WTC11 (cell line): ENCODE measurements at regions not wholly inside any gene's neighbourhood (a gene's known extent, or its start where the extent isn't known, plus 50 kb on each side); places are given as distances from the start of the nearest gene placed in this dataset.

Experiments
- ATAC-seq: fragments of 200-7000 bp; cut with Tn5 transposase; 2 replicates; pipeline ENCODE4 v1.10.0; 2021; ENCODE audit warnings: mild to moderate bottlenecking, moderate library complexity
- CTCF ChIA-PET: fragments of 300-600 bp; sonication (Branson Sonifier 250); formaldehyde crosslinking; loops from one replicate; lab custom pipeline; 2021; ENCODE audit warnings: antibody characterized with exemption; lab: Charles Lee
- POLR2A ChIA-PET: fragments of 350-600 bp; sonication (Branson Sonifier 250); formaldehyde crosslinking; loops from one replicate; lab custom pipeline; 2021; ENCODE audit warnings: antibody characterized with exemption; lab: Charles Lee
- DNase-seq: peaks from one replicate; pipeline ENCODE4 v3.0.0; 2021; ENCODE audit warnings: low spot score
- H3K27ac Mint-ChIP-seq: 2 replicates; pipeline ENCODE4 v1.8.0; 2021; ENCODE audit warnings: mixed read lengths
- H3K27me3 Mint-ChIP-seq: 2 replicates; pipeline ENCODE4 v1.8.0; 2021; ENCODE audit warnings: low read depth, mild to moderate bottlenecking, moderate library complexity, mixed read lengths
- H3K36me3 Mint-ChIP-seq: 2 replicates; pipeline ENCODE4 v1.8.0; 2021; ENCODE audit warnings: mixed read lengths
- H3K4me1 Mint-ChIP-seq: 2 replicates; pipeline ENCODE4 v1.8.0; 2022; ENCODE audit warnings: mixed read lengths
- H3K4me3 Mint-ChIP-seq: 2 replicates; pipeline ENCODE4 v1.8.0; 2021; ENCODE audit warnings: mild to moderate bottlenecking, moderate library complexity, mixed read lengths
- H3K9me3 Mint-ChIP-seq: 2 replicates; pipeline ENCODE4 v1.8.0; 2021; ENCODE audit warnings: mixed read lengths
- CDX4 ChIP-seq: fragments of 250-450 bp; sonication (Bioruptor Pico); IDR thresholded peaks from 2 replicates; pipeline ENCODE4 v1.9.0; 2021; ENCODE audit warnings: moderate library complexity, mild to moderate bottlenecking, inconsistent platforms, borderline replicate concordance
- CREB1 ChIP-seq: sonication (generic); formaldehyde crosslinking; IDR thresholded peaks from 2 replicates; pipeline ENCODE4 v1.8.0; 2023; ENCODE audit warnings: mild to moderate bottlenecking, missing genetic modification reagents
- ELF4 ChIP-seq: sonication (generic); formaldehyde crosslinking; IDR thresholded peaks from 2 replicates; pipeline ENCODE4 v1.8.1; 2022; ENCODE audit warnings: low read depth, mild to moderate bottlenecking, moderate library complexity, missing genetic modification reagents
- EMX1 ChIP-seq: fragments of 250-450 bp; sonication (Bioruptor Pico); IDR thresholded peaks from 2 replicates; pipeline ENCODE4 v1.8.0; 2021; ENCODE audit warnings: mild to moderate bottlenecking
- FOXJ3 ChIP-seq: sonication (generic); formaldehyde crosslinking; IDR thresholded peaks from 2 replicates; pipeline ENCODE4 v1.9.0; 2021; ENCODE audit warnings: missing genetic modification reagents, mild to moderate bottlenecking, borderline replicate concordance
- FOXP4 ChIP-seq: sonication (generic); formaldehyde crosslinking; IDR thresholded peaks from 2 replicates; pipeline ENCODE4 v1.8.0; 2022; ENCODE audit warnings: mild to moderate bottlenecking, missing genetic modification reagents
- IRF1 ChIP-seq: sonication (generic); formaldehyde crosslinking; IDR thresholded peaks from 2 replicates; pipeline ENCODE4 v1.8.0; 2023; ENCODE audit warnings: missing genetic modification reagents
- IRF2 ChIP-seq: sonication (generic); formaldehyde crosslinking; IDR thresholded peaks from 2 replicates; pipeline ENCODE4 v1.8.0; 2022; ENCODE audit warnings: low read depth, missing genetic modification reagents, borderline replicate concordance
- MYBL2 ChIP-seq: sonication (generic); formaldehyde crosslinking; IDR thresholded peaks from 2 replicates; pipeline ENCODE4 v1.8.1; 2023; ENCODE audit warnings: mild to moderate bottlenecking, moderate library complexity, missing genetic modification reagents
- NFE2L1 ChIP-seq: sonication (generic); formaldehyde crosslinking; IDR thresholded peaks from 2 replicates; pipeline ENCODE4 v1.8.1; 2023; ENCODE audit warnings: missing genetic modification reagents
- NFYB ChIP-seq: sonication (generic); formaldehyde crosslinking; conservative IDR thresholded peaks from 2 replicates; pipeline ENCODE4 v1.8.0; 2022; ENCODE audit warnings: low read depth, missing genetic modification reagents
- PRDM15 ChIP-seq: sonication (generic); formaldehyde crosslinking; IDR thresholded peaks from 2 replicates; pipeline ENCODE4 v1.8.0; 2022; ENCODE audit warnings: missing genetic modification reagents
- RORB ChIP-seq: fragments of 250-450 bp; sonication (Bioruptor Pico); IDR thresholded peaks from 2 replicates; pipeline ENCODE4 v1.9.0; 2021; ENCODE audit warnings: mild to moderate bottlenecking
- TEAD1 ChIP-seq: sonication (generic); formaldehyde crosslinking; IDR thresholded peaks from 2 replicates; pipeline ENCODE4 v1.8.0; 2022; ENCODE audit warnings: mild to moderate bottlenecking, missing genetic modification reagents
- TEAD4 ChIP-seq: sonication (generic); formaldehyde crosslinking; IDR thresholded peaks from 2 replicates; pipeline ENCODE4 v1.8.0; 2022; ENCODE audit warnings: mild to moderate bottlenecking, missing genetic modification reagents
- USF2 ChIP-seq: sonication (generic); formaldehyde crosslinking; IDR thresholded peaks from 2 replicates; pipeline ENCODE4 v1.8.1; 2023; ENCODE audit warnings: mild to moderate bottlenecking, missing genetic modification reagents, moderate library complexity
- ZNF263 ChIP-seq: sonication (generic); formaldehyde crosslinking; IDR thresholded peaks from 2 replicates; pipeline ENCODE4 v1.8.1; 2022; ENCODE audit warnings: low read depth, mild to moderate bottlenecking, moderate library complexity, missing genetic modification reagents
- ZNF281 ChIP-seq: sonication (generic); formaldehyde crosslinking; IDR thresholded peaks from 2 replicates; pipeline ENCODE4 v1.8.0; 2023; ENCODE audit warnings: mild to moderate bottlenecking, missing genetic modification reagents
- ZNF425 ChIP-seq: fragments of 250-450 bp; sonication (Bioruptor Pico); conservative IDR thresholded peaks from 2 replicates; pipeline ENCODE4 v1.9.0; 2021; ENCODE audit warnings: mild to moderate bottlenecking

GRCh38 chr22:48737461-48738203 is 1090.0 kb downstream of the BRD1 start:
- Mint-ChIP-seq H3K9me3 (peaks cover 3% of the 10 kb centered on the region), H3K36me3 (peaks cover 3% of the 10 kb centered on the region; the same call in 1 of the 2 replicates), H3K27me3 (no peaks in the 10 kb centered on the region), H3K27ac (no peak overlapping the region), H3K4me1 (no peaks in the 10 kb centered on the region; the same call in 1 of the 2 replicates), H3K4me3 (no peak overlapping the region)
- DNase-seq (no peak), ATAC-seq (no peak)
- ChIA-PET CTCF (no interaction called here), POLR2A (no interaction called here)
- TF ChIP-seq FOXP4 (CRISPR knock-in tag) (no peak), ELF4 (no peak), TEAD4 (CRISPR knock-in tag) (no peak), RORB (CRISPR knock-in tag) (no peak), FOXJ3 (CRISPR knock-in tag) (no peak), EMX1 (CRISPR knock-in tag) (no peak), TEAD1 (no peak), IRF1 (no peak), NFYB (CRISPR knock-in tag) (no peak)

- no peak for TF ChIP-seq ZNF263 (CRISPR knock-in tag)
- TF ChIP-seq USF2, result no peak
- TF ChIP-seq PRDM15, result no peak
- no peak for TF ChIP-seq ZNF281
- TF ChIP-seq IRF2 (CRISPR knock-in tag), result no peak
- TF ChIP-seq NFE2L1 (CRISPR knock-in tag), result no peak
- no peak for TF ChIP-seq CREB1
- TF ChIP-seq ZNF425 (CRISPR knock-in tag), result no peak
- TF ChIP-seq MYBL2 (CRISPR knock-in tag), result no peak
- TF ChIP-seq CDX4 (CRISPR knock-in tag), result no peak
- CTCF ChIA-PET, result no interaction called here
Observed at GRCh38 chr22:48736593-48737460, 1090.8 kb downstream of the BRD1 start.

More at GRCh38 chr22:48736593-48737460, 1090.8 kb downstream of the BRD1 start:
- no peaks in the 10 kb centered on the region; the same call in 1 of the 2 replicates for H3K4me1 Mint-ChIP-seq
- DNase-seq (no peak), ATAC-seq (no peak)
- POLR2A ChIA-PET, result no interaction called here
- H3K36me3 Mint-ChIP-seq, result peaks cover 3% of the 10 kb centered on the region; the same call in 1 of the 2 replicates
- H3K9me3 Mint-ChIP-seq, result peaks cover 5% of the 10 kb centered on the region
- no peaks in the 10 kb centered on the region for H3K27me3 Mint-ChIP-seq
- no peak overlapping the region for H3K27ac Mint-ChIP-seq
- no peak overlapping the region for H3K4me3 Mint-ChIP-seq
